Activated CD4-positive, alpha-beta T cell treated with anti-CD3 and anti-CD28 coated beads, Interleukin-2, Interleukin-4, amounts not matched to agents 100 ng/mL and 50 ng/mL, durations not matched to agents 16 hours and 8 hours (primary cell): ENCODE measurements at regions not wholly inside any gene's neighbourhood (a gene's known extent, or its start where the extent isn't known, plus 50 kb on each side); places are given as distances from the start of the nearest gene placed in this dataset.

Source experiments
- DNase-seq: peaks from one replicate; pipeline ENCODE4 v3.0.0-alpha.2; 2020; ENCODE audit warnings: low spot score

DNA sequence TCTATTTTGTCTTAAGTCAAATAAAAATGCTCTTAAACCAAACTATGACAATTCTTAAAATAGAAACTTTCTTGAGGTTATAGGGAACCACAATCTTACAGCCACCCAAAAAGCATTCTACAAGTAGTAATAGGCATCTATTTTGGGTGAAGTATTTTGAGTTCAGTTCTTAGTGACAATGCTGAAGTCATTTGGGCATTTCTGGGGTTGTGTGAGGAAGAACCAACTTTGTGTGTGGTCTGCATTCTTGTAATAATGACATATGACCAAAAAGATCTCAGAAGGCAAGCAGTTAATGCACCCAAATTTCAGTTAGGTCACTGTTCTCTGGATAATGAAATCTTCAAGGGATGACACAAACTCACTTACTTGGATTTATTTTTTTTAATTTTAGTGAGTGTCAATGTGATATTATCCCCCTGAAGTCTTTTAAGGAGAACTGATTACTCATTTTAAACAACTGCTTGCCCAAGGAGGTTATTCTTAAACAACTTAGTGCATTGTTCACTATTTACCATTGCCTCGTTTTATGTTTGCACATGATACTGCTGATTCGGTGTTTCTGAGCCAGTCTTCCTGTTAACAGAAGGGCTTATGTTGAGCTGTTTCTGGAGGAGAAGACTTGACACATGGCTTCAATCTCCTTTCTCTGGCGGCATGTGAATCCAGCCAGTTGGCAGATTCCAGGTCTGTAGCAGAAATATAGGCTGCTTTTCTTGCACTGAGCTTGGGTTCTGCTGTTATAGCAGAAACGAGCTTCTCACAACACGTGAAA, 618.9 kb downstream of the BCKDHB start:
- DNase-seq, result no peak

DNA sequence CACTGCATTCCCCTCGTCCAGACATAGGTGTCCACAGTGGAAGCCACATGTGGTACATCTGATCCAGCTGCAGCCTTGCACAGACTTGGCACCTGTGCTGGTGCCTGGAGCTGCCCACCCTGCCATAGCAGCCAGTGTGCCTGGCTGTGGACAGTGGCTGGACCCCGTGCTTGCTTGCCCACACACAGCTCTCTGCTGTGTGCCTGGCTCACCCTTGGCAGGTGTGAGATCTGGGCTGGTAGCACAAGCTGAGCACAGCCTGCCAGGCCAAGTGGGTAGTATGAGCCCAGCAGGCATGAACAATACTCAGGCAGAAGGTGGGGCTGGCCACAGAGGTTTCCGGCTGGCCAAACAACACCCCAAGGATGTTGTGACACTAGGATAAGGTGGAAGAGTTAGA, 614.4 kb downstream of the BCKDHB start:
- DNase-seq, result no peak

DNA sequence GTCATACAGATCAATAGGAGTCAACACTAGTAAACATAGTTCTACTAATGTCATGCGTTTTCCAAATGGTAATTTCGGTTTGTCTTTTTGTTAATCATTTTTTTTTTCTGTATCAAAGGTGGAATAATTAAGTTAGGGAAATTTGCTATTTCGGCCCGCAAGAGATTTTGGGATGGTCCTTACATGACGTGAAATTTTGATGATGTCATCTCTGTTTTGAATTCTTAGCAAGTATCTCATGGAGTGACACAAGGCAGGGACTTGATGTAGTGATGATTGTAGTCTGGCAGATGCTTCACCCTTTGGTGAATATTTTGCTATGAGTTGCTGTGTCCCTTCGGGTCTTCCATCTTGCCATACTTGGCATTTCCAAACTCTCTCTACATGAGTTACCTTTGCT, 608.0 kb downstream of the BCKDHB start:
- no peak for DNase-seq

DNA sequence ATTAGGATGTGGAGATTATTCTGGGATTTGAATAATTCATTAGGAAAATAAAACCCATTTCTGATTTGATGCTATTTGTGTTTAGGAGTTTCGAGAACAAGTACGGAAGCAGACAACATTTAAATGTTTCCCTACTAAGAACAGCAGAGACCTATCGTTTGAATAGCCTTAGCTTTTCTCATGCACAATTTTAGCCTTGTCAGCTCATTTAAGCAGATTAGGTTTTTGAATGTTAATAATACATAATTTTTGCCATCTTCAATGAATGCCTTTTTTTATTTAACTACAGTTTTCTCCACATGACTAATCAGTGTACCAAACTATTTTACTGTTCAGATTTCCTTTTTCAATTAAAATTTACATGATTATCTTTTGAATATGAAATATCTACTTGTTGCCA, 592.0 kb downstream of the BCKDHB start:
- DNase-seq, result no peak

DNA sequence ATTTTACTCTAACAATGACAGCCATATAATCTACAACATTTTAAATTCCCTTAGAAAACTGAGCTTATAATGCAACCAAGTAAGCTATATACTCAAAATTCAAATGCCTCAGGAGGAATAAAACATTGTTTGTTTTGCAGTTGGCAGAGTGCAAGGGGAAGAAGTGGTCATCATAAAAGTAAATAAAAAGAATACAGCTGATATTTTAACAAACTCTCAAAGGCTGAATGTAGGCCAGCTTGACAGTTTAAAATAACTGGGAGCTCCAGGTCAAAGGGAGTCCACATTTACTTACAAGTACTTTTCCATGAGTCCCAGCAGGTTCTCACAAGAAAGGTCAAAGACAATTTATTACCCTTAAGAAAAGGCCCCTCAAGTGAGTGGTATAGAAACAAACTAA, 589.8 kb downstream of the BCKDHB start:
- DNase-seq, result no peak

DNA sequence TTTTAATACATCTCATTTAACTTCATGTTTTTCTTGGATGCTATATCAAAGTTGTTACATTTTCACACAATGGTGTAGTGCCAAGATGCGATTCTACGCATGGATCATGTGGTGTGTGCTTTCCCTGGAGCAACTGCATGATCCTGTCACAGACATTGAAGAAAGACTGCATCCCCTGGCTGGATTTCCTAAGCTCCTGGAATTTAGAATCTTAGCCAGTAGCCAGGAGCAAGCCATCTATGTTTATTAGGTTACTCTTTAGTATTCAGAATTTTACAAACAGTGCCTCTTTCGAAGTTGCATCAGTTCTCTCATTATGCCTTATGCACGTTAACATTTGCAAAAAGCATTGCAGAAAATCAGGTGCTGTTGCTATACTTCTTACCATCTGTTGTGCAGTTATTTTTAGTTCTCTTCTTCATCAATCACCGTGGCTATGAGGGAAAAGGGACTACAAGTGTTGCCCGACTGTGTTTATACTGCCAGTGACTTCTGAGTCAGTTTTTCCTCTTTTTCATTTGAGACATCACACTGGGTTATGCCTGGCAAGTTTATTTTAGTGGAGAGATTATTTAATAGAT, 584.2 kb downstream of the BCKDHB start:
- no peak for DNase-seq

DNA sequence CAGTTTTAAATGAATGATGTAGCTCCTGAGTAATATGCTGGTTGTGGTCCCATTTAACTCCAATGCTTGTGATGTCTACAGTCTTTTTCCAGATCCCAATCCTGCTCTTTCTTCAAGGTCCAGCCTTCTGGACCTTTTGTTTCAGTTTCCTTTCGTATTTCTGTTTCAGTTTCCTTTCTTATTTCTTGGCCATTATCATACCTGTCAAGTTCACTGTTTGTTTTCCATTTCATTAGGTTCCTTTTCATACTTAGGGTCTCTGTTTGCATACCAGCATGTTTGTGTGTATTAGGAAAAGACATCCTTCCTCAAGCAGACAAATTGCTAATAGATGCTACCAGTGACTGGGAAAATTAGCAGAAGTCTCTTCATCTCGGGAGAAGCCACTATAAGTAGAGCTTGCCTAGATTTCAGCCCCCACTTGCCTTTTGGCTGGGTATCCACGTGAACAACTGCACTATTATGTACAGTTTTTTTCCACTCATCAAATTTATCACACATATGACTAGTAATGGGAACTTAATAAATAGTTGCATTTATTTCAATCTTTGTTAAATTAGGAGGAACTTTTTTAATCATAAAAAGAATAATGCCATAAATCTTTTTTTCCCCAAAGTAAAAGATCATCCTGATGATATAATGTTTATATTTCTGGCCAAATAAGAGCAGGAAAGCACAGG, 583.4 kb downstream of the BCKDHB start:
- no peak for DNase-seq

DNA sequence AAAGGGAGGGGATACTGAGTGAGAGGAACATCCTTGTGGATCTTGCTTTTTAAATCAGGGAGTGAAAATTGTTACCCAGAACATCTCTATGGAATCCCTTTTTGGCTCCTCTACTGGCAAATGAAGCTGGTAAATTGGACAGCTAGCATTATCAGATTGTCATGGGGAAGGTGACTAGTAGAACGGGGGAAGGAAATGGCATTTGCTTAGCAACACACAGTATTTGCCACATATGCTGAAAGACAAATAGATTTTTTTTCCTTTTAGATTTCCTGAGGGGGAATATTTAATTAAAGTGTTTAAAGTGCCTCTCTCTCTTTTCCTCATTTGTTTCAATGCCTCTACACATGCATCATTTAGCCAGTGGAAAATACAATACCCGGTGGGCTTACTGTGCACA, 573.5 kb downstream of the BCKDHB start:
- no peak for DNase-seq

DNA sequence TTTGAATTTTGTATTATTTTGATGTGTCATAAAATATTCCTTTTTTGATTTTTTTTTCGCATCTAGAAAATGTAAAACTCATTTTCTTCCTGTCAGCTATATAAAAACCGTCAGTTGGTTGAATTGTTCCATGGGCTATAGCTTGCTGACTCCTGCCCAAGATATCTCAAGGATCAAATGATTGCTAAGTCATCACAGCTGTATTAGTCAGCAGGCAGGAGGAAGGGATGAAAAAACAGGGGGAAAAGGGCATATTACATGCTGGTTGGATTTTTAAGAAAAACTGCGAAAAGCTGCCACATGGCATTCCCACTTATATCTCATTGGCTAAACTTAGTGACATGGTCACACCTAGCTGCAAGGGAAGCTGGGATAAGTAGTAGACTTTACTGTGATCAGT, 569.9 kb downstream of the BCKDHB start:
- DNase-seq, result no peak

DNA sequence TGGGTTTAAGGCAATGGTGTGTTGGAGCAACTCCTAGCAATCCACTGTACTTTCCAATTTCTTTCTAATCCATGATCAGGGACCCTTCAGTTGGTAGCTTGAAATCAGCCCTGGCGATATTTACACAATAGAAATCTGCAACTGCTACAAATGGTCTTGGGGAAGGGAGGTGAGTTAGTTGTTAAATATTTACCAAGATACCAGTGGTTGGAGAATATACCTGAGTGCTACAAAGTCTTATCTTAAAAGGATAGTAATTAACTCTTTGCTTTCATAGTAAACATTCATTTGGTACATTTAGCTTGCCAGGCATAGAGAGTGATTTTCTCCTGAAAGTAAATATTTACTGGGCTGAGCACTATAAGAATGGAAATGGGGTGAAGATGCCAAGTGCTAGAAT, 568.2 kb downstream of the BCKDHB start:
- no peak for DNase-seq

DNA sequence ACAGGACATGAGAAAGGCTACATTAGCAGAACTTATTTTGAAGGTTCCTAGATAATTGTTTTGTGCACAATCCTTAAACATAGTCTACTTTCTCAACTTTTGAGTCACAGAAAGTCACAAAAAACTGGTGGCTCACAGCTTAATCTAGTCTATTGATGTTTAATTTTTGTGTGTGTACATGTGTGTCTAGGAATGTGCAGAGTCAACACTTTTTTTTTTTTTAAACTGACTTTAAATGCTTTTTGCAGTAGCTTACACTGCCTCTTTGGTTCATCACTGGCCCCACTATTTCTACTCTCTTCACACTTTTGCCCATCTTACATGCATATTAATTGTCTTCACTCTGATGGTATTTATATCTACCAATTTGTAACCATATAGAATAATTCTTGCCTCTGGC, 566.9 kb downstream of the BCKDHB start:
- no peak for DNase-seq

DNA sequence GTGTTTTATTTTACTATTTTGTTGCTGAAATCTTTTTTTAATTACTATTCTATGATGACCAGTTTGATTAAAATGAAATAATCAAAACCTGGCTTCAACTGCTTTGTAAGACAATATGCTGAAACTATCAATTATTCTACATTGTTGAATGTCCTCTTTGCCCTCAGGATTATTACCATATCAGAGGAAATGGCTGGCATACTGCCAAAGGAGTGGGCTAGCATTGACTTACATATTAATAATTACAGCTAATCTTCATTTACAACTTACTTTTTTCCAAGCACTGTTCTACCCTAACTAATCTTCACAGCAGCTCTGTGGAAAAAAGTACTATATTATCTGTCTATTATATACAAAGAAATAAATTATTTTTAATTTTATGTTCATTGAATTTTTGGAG, 560.5 kb downstream of the BCKDHB start:
- no peak for DNase-seq

DNA sequence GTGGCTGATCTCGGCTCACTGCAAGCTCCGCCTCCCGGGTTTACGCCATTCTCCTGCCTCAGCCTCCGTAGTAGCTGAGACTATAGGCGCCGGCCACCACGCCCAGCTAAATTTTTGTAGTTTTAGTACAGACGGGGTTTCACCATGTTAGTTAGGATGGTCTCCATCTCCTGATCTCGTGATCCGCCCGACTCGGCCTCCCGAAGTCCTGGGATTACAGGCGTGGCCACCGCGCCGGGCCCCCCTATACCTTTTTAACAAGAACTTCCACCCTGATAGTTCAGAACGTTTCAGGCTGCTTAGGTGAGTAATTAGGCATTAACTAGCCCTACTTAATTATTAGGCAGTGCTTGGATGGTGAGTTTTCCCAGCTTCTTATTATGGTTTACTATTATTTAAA, 552.5 kb downstream of the BCKDHB start:
- no peak for DNase-seq

DNA sequence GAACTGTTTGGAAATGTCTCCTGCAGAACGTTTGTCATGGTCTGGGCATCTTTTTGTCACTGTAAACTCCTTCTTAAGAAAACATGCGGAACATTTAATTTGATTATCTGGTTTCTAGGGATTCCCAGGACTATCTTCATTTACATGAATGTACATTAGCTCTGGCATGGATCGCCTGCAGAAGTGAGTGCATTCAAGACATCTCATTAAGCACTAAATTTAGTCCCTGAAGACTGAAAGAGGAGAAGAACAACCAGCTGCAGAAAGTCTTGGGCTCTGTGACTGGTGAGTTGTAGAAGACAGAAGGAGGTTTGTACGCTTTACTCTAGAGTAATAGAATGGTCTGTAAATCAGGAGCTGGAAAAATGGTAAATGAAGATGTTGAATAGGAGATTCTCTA, 540.7 kb downstream of the BCKDHB start:
- no peak for DNase-seq

DNA sequence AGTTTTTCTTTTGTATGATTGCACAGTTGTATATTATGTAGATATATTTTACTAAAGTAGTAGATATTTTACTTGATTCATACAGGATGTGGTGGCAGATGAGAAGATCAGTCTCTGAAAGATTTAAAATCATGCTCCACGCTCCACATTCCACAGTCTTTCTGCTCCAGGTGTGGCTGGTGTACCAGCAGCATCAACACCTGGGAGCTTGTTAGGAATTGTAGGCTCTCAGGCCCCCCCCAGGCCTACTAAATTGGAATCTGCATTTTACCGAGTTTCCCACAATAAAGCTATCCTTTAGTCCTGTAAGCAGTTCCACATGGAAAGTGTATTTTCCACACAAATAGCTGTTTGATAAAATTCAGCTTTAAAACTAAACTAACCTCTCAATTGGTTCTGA, 537.4 kb downstream of the BCKDHB start:
- DNase-seq, result no peak

DNA sequence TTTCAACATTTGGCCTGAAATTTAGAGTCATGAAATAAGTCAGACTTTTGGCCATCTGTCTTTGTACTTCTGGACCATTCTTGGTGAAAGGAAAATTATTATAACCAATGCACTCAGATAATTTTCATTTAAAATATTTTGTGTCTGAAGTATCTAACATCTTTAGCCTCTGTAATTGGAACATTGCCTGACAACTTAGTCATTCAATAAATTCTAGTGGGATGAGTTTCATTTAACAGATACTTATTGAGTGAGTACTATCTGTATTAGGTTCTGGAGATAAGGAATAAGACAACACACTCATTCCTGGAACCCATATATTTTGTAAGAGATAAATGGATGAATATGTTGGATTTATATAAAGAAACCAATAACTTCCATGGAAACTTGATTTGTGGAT, 536.0 kb downstream of the BCKDHB start:
- DNase-seq, result no peak

DNA sequence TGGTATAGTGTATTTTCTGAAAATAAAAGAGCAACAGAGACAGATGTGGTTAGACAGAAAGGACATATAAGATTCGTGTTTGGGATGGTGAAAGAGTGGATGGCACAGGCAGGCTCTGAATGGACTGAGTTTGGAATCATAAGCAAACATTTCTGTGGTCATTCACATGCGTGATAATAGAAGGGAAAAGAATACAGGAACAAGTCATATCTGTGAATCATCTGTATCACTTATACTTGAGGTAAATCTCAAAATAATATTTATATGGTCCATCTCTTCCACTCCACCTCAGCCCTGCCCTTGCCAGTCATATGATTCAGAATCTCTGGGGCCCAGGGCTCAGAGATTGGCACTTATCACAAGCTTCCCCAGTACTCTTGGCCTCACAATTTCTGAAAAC, 535.1 kb downstream of the BCKDHB start:
- DNase-seq, result no peak

DNA sequence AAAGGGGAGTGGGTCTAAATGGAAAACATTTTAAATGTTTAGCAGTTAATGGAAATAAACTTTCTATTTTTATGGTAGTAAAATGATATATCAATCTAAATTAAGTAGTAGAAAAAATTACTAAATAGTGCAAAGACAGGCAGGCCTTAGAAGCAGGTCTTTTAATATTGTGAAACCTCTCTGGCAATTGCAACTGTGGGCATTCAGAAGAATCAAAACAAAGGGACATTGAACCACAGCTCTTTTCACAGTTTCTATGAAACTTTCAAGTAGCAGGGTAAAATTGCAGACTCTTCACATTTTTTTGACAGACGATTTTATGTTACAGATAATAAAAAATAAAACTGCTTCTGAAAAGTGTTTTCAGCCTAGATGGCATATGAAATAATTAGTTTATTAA, 533.7 kb downstream of the BCKDHB start:
- DNase-seq, result no peak

DNA sequence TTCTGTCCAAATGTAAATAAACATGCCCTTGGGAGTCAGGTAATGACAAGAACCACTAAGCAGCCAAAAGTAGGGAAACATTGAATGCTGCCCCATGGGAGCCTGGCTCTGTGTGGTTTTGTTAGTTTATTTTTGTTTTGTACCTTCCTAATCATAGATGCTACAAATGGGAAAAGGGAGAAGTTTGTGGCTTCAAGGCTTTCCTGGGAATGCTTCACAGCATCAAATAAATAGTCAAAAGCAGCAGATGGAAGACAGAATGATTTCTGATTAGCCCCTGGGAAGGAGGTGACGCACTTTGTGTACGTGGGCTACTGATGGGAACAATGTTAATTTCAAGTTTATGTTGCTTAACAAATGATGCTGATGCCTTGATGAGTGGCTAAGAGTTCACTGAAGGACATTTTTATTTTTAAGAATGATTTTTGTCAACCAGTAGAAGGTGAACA, 532.7 kb downstream of the BCKDHB start:
- DNase-seq, result no peak

DNA sequence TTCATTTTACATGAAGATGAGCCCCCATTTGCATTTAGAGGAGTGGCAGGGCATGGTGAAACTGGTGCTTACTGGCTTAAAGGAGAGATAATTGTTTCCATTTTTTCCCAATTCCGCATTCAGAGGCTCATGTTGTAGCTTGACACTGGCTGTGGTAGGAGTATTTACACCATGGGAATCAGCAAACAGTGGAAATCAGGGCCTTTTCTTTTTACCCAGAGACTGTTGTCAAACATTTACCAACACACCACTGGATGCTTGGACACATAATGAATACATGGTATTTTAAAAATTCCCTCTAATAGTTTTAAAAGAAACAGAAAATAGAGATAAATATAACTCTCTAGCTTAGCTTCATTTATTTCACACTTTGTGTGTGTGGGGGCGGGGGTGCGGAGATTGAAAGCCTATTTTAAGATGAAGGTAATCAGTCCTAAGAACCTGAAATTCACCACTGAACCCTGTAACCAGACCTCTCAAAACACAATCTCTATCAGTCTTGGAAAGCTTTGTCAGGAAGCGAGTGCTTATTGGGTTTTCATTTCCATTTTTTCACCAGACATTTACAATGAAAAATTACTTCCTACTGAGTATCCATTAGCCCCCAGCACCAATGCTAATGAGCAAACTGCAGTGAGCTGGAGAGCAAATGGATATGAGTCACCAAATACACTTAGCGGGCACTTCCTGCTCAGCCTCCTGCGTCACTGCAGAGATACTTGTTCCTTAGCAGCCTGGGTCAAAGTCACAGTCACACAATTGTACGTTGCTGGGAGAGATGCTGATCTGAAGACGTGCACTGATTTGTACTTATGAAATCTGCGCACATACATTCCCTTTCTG, 532.0 kb downstream of the BCKDHB start:
- DNase-seq, result peak; percentile 3

DNA sequence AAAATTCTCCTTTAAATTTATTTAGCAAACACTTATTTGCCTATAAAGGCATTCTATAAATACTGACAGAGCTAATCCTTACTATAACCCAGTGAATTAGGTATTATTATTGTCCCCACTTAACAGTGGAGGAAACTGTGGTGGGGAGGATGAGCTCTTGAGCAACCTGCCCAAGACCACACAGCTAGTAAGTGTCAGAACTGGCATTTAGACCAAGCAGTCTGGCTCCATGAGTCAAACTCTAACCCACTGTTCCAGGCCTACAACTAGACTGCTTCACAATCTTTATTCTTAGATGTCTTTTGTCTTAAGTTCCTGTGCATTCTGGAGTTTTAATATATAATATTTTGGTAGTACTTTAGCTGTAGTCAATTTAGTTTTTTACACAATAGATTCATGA, 530.8 kb downstream of the BCKDHB start:
- no peak for DNase-seq

DNA sequence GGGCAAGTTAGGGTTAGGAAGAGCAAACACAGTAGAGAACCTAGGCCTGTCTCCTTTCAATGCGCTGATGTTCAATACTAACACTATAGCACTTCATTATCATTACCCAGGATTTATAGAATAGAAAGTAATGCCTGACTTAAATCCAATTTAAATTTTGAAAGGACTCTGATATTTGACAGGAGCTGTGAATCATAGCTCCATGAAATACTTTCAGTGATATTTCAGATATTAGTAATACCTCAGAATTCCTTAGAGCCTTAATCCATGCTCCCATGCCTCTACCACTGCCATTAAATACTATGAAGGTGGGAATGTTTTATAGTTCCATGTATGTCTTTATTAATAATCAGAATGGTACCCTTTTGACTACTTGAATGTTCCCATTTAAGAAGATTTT, 530.2 kb downstream of the BCKDHB start:
- no peak for DNase-seq

DNA sequence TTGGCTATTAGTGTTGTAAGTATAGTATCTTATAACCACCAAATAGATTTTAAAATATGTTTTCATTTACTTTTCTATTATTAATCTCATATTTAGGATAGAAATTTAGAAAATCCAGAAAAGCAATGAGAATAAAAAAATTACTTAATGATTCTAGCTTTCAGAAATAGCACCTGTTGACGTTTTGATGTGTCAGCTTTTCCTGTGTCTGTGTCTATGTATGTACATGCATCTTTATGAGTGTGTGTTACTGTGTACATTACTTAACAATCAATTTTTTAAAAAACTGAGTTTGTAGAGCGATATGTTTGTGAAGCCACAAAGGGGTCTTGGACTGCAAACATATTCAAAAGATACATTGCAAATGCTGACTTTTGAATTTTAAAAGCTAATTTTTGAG, 526.9 kb downstream of the BCKDHB start:
- DNase-seq, result no peak
